Right atrium auricular region (tissue), 2 donors: ENCODE measurements at regions not wholly inside any gene's neighbourhood (a gene's known extent, or its start where the extent isn't known, plus 50 kb on each side); places are given as distances from the start of the nearest gene placed in this dataset.

Experiments
- DNase-seq: peaks from one replicate; pipeline ENCODE4 v3.0.0-alpha.2; 2019; ENCODE audit warnings: low spot score
- H3K27ac ChIP-seq, 2 donors: fragments of 200-600 bp; sonication (generic); 1 replicate in 1 of 2; 2 replicates in 1 of 2; pipeline ENCODE4 v1.5.1; 2016 to 2019
- H3K27me3 ChIP-seq, 2 donors: fragments of 200-600 bp; sonication (generic); one replicate each; pipeline versions ENCODE4 v1.5.1 to v1.6.0; 2017 to 2019
- H3K36me3 ChIP-seq: fragments of 200-600 bp; sonication (generic); one replicate; pipeline ENCODE4 v1.5.1; 2016
- H3K4me1 ChIP-seq, 2 donors: fragments of 200-600 bp; sonication (generic); one replicate each; pipeline versions ENCODE4 v1.5.1 to v1.6.0; 2017 to 2019
- H3K4me3 ChIP-seq, 2 donors: fragments of 200-600 bp; sonication (generic); 1 replicate in 1 of 2; 2 replicates in 1 of 2; pipeline ENCODE4 v1.5.1; 2017 to 2019; ENCODE audit warnings: mild to moderate bottlenecking in 1 of 2, moderate library complexity in 1 of 2
- H3K9me3 ChIP-seq, 2 donors: fragments of 200-600 bp; sonication (generic); one replicate each; pipeline ENCODE4 v1.5.1; 2019
- TF ChIP-seq, protein P1 (sequence below), 2 donors: fragments of 200-600 bp; sonication (generic); IDR thresholded peaks; one replicate each; pipeline ENCODE4 v1.5.1; 2019; ENCODE audit warnings: antibody characterized with exemption in 2 of 2

DNA sequence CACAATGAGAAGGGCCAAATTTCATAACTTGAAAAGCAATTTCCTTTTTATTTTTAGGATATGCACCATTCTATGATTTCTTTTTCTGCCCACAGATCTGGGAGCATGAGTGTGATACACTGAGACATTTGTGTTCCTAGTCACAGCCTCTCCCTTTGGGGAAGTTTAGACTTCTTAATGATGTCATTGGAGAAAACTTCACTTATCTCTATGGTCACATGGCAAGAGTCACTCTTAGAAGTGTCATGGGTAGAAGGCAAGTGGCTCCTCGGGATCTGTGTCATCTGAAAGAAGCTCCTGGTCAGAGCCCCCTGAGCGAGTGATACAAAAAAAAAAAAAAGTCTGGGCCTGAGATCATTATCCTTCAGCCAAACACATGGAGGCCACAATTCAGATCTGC lies 62.5 kb upstream of the LGALSL start:
- Histone ChIP-seq H3K27me3 (no peaks in the 10 kb centered on the region), H3K9me3 (peaks cover 0 to 11% of the 10 kb centered on the region in 2 donors), H3K4me1 (no peaks in the 10 kb centered on the region), H3K36me3 (no peaks in the 10 kb centered on the region), H3K4me3 (no peak overlapping the region), H3K27ac (peak overlapping the region; percentile 47 to 67)
- no peak for DNase-seq
- TF ChIP-seq, protein P1, sequence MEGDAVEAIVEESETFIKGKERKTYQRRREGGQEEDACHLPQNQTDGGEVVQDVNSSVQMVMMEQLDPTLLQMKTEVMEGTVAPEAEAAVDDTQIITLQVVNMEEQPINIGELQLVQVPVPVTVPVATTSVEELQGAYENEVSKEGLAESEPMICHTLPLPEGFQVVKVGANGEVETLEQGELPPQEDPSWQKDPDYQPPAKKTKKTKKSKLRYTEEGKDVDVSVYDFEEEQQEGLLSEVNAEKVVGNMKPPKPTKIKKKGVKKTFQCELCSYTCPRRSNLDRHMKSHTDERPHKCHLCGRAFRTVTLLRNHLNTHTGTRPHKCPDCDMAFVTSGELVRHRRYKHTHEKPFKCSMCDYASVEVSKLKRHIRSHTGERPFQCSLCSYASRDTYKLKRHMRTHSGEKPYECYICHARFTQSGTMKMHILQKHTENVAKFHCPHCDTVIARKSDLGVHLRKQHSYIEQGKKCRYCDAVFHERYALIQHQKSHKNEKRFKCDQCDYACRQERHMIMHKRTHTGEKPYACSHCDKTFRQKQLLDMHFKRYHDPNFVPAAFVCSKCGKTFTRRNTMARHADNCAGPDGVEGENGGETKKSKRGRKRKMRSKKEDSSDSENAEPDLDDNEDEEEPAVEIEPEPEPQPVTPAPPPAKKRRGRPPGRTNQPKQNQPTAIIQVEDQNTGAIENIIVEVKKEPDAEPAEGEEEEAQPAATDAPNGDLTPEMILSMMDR (IDR thresholded peaks at IDR 0.05) = no peak

DNA sequence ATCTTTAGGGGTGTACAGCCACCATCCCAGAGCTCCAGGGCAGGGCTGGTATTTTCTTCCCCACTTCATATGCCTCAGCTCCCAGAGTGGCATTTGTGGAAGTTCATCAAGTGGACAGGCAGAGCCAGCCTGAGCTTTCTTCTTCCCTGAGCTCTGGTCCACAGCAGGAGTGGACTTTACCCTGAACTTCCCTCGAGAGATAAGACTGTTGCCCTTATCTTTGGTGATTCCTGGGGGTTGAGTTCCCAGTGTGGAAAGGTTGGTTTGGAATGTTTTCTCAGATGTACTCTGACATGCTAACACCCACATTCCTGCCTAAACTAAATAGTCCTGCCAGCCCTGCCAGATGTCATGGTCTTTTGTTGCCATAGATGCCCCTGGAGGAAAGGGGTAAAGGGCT lies 62.0 kb upstream of the LGALSL start:
- peak overlapping the region; percentile 47 to 67 for H3K27ac ChIP-seq
- TF ChIP-seq, protein P1 (IDR thresholded peaks at IDR 0.05) = no peak

DNA sequence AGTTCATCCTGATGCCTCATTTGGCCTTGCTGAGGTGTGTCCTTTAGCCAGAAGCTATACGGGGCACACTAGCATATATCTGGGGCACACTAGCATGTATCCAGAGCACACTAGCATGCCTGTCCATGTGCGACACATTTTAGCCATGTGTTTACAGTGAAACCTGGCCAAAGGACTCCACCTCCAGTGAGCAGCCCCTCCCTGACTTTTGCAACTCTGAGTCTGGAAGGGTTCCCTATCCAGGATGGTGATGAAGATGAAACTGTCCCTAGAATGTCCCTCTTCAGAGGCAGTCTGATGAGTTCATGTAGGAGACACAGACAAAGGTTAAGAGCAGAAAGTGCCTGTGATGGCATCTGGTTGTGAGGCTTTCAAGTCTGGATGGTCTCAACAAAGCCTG lies 61.4 kb upstream of the LGALSL start:
- TF ChIP-seq, protein P1 (IDR thresholded peaks at IDR 0.05) = no peak
- Histone ChIP-seq H3K9me3 (peaks cover 0 to 11% of the 10 kb centered on the region in 2 donors), H3K36me3 (no peaks in the 10 kb centered on the region), H3K4me1 (no peaks in the 10 kb centered on the region), H3K27me3 (no peaks in the 10 kb centered on the region), H3K4me3 (no peak overlapping the region), H3K27ac (peak overlapping the region in 1 of 2 donors; percentile 67)
- no peak for DNase-seq

More for the DNA sequence above, 62.0 kb upstream of the LGALSL start:
- no peak for DNase-seq
- Histone ChIP-seq H3K27me3 (no peaks in the 10 kb centered on the region), H3K4me1 (no peaks in the 10 kb centered on the region), H3K9me3 (peaks cover 0 to 11% of the 10 kb centered on the region in 2 donors), H3K4me3 (no peak overlapping the region), H3K36me3 (no peaks in the 10 kb centered on the region)

DNA sequence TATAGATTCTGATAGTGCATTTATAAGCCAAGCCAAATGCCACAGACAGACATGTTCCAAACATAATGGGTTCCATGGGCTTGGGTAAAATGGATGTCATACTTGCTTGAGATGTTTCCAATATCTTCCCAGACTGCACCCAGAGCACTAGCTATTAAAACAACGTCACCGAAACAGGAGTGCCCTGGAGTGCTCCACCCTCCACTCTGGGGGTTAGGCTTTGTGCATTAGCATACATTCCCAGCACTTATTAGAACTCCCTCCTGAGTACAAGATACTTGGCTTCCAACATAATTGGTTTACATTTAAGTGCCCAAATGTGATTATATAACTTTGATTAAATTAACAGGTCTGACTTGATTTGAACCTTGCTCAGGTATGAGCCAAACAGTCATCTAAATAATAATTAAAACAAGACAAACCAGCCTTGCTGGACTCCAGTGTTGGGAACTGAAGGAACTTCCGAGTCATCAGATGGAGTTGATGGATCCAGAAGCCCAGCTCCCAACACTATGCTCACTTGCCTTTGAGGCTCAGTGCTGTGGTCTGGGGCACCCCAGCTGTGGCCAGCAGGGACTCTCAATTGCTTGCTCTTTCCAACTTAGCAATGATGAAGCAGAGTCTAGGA lies 60.5 kb upstream of the LGALSL start:
- peaks cover 0 to 11% of the 10 kb centered on the region in 2 donors for H3K9me3 ChIP-seq
- H3K4me1 ChIP-seq = no peaks in the 10 kb centered on the region
- TF ChIP-seq, protein P1 (IDR thresholded peaks at IDR 0.05) = no peak
- DNase-seq = no peak
- H3K27me3 ChIP-seq = no peaks in the 10 kb centered on the region
- H3K36me3 ChIP-seq = no peaks in the 10 kb centered on the region
- H3K4me3 ChIP-seq = no peak overlapping the region
- no peak overlapping the region for H3K27ac ChIP-seq

DNA sequence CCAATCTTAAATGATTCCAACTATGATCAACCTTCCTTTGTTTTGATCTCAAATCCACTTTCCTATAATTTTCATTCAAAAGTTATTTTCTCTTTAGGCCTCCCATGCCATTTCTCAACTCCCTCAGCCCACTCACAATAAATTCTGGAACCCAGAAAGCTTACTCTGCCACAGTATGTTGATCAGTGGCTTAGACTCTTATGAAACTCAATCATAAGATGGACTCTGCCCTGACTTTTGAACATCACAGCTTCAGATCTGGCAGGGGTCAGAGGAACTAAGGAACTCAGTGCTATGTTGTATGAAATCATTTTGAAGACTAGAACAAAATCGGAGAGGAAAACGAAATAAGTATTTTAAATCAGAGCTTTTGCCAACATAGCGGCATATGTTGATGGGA lies 59.8 kb upstream of the LGALSL start:
- H3K9me3 ChIP-seq = peaks cover 0 to 11% of the 10 kb centered on the region in 2 donors
- no peaks in the 10 kb centered on the region for H3K4me1 ChIP-seq
- no peak overlapping the region for H3K27ac ChIP-seq
- TF ChIP-seq, protein P1 (IDR thresholded peaks at IDR 0.05) = no peak
- DNase-seq = no peak
- H3K27me3 ChIP-seq = no peaks in the 10 kb centered on the region
- H3K36me3 ChIP-seq = no peaks in the 10 kb centered on the region
- H3K4me3 ChIP-seq = no peak overlapping the region

DNA sequence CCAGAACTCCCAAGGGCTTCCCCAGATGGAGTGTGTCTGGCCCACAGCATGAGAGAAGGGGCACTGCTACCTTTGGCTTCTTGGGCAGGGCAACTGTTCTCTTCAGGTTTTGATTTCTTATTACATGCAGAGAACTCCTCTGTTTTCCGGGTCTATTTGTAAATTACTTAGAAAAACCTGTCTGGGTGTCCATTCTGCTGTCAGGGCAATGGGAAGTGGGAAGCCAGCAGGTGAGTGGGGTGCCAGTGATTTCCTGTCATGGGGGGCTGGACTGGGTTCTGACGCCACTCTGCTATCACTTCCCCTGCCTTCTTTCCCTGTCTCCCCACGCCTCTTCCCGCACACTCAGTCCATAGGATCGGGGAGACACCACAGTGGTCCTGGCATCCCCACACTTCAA lies 58.0 kb upstream of the LGALSL start:
- peaks cover 0 to 2% of the 10 kb centered on the region in 2 donors for H3K9me3 ChIP-seq
- TF ChIP-seq, protein P1 (IDR thresholded peaks at IDR 0.05) = no peak
- H3K4me3 ChIP-seq = no peak overlapping the region
- H3K4me1 ChIP-seq = peaks cover 0 to 2% of the 10 kb centered on the region in 2 donors
- H3K27ac ChIP-seq = no peak overlapping the region
- DNase-seq = no peak
- no peaks in the 10 kb centered on the region for H3K27me3 ChIP-seq
- no peaks in the 10 kb centered on the region for H3K36me3 ChIP-seq
